ENCODE measurements at regions not wholly inside any gene's neighbourhood (a gene's known extent, or its start where the extent isn't known, plus 50 kb on each side); places are given as distances from the start of the nearest gene placed in this dataset.

DNA sequence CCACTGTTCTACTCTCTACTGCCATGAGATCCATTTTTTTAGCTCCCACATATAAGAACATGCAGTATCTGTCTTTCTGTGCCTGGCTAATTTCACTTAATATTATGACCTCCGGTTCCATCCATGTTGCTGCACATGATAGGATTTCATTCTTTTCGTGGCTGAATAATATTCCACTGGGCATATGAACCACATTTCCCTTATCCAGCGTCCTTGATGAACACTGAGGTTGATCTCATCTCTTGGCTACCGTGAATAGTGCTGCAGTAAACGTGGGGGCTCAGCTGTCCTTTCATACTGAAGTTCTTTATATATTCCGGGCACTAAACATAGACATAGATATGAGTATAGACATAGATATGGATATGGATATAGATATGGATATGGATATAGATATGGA lies 109.3 kb upstream of the TNRC6C start:
- no peak for DNase-seq

DNA sequence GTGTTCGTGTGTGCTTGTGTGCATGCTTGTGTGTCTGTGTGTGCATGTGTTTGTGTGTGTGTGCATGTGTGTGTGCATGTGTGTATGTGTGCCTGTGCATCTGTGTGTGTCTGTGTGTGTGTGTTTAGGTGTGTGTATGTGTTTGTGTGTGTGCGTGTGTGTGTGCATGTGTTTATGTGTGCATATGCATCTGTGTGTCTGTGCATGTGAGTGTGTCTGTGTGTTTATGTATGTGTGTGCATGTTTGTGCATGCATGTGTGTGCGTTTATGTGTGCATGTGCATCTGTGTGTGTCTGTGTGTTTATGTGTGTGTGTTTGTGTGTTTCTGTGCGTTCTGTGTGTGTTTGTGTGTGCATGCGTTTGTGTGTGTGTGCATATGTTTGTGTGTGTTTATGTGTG lies 106.6 kb upstream of the TNRC6C start:
- DNase-seq = no peak

DNA sequence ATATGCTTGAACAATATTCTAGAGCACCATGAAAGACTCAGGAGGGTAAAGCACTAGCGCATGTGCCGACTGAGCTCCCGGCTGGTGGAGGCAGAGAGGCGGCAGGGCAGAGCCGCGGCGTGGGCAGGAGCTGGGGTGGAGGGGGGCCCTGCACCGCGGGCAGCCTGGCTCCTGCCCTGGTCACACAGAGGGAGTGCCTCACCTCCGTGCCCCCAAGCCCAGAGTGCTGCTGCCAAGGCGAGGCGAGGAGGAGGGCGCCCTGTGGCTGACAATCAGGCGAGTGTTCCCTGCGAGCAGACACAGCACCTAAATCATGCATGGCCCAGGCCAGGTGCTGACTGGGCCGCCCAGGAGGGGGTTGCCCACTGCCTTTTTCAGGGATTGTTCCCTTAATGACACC lies 105.8 kb upstream of the TNRC6C start:
- DNase-seq = no peak

DNA sequence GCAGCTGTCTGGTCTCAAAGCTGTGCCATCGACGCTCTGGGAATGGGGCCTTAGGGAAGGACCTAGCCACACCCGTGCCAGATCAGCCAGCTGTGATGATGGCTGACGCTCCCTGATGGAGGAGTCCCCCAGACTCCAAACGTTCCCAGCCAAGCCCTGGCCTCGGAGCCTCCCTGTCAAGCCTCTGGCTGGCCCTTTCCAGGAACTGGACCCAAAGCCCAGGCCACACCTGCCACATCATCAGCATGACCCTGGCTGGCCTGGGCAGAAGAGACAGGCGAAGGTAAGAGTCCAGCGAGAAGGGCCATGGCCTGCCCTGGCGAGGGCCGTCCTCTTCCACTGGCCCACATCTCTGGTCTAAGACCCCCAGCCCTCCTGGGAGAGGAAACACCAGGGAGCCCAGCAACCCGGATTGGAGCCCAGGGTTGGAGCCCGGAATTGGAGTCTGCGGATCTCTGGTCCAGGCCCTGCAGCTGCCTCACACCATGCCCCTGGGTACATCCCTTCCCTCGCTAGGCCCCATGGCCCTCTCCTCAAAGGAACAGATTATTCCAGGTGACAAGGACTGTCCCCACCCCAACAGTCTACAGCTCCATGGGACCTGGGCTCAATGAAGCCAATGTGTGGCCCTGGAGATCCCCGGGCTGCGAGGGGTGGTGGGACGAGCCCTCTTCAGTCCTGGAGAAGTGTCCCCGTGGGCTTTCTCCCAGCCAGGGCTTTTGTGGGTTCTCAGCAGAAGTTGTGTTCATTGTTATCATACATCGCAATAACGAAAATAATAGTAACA lies 105.1 kb upstream of the TNRC6C start:
- DNase-seq = no peak

DNA sequence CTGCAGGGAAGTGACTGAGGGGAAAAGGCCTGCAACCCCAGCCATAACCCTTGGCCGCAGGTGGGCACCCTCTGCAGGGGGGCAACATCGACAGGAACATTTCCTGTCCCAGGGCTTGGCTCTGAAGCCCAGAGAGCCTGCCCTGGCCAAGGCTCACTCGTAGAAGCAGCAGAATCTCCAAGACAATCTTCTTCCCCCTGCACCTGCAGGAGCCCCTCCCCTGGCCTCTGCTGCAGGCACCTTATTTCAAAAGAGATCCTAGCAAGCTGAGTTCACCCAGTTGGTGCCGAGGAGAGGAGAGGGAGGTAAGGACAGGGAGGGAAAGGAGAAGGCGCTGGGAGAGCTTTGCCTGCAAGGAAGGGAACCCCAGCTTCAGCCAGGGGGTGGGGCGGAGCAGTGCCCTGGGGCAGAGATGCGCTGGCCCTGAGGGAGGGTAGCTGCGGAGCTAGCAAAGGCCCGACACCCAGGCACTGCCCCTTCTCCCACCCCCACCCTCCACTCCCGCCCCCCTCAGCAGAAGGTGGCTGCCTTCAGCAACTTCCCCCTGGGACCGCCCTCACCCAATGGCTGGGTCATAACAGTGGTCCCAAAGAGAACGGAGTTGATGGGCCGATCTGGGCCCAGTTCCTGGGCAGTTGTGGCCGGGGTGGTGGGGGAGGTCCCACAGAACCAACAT lies 104.3 kb upstream of the TNRC6C start:
- DNase-seq = no peak

DNA sequence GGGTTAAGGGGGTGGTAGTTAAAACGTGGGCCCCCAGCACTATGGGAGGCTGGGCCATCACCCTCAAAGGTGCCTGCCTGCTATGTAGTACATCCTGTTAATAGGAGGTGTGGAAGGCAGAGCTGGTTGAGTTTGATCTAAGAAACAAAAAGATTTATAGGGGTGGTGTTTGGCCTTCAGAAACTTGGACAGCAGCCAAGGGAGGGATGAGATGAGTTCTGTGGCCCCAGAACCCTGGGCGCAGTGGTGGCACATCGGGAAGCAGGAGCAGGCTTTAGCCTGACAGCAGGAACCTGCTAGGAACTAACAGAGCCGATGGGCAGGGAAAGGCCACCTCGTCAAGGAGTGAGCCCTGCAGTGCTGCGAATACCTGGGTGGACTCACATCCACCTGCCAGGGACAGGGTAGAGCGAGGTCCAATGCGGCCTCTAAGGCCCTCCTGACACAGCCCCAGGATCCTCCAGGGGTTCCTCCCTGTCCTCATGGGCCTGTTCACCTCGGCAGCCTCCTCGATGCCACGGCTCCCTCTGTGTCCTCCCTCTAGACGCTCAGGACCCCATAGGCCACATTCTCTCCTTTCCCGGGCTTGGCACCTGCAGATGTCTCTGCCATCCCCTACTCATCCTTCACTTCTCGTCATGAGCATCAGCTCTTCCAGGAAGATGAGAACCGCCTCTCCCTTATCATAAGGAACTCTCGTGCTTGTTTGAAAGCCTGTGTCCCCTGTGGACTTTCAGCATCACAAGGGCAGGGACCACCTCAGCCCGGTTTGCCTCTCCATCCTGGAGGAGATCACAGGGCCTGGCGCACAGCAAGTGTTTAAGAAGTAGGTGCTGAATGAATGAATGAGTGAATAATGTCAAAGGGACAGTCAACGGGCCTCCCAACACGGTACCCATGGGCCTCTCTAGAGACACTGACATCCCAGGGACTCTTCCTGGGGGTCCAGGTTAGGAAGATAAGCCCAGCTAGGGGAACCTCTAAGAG lies 103.5 kb upstream of the TNRC6C start:
- no peak for DNase-seq

DNA sequence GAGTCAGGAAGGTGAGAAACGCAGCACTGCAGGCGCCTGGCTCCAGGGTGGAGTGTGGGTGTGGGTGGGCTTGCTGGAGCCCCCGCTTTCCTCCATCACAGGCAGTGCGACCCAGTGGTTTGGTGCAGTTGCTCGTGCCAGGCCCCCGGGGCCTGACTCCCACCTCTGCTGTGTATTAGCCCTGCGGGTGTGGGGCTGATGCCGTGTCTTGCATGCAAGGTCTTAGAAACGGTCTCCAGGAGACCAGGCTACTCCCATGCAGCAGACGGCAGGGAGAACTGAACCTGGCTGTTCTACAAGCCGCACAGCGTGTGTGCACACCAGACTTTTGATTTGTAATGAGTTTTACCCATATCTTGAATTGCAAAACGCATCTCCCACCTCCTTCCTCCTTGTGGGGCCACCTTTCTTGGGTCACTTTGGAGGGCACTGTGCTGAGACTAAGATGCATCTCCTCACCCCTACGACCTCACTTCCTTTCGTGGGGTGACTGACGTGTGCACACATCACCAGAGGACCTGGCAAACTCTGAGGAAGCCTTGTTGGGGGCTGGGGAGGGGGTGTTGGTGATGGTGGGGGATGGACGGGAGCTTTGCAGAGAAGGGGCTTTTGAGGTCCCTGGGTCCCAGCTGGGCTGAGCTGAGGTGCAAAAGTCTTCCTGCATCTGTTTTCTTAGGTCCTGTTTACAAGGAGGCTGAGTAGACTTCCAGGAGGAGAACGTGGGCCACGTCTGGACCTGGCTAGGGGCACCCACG lies 101.8 kb upstream of the TNRC6C start:
- no peak for DNase-seq

DNA sequence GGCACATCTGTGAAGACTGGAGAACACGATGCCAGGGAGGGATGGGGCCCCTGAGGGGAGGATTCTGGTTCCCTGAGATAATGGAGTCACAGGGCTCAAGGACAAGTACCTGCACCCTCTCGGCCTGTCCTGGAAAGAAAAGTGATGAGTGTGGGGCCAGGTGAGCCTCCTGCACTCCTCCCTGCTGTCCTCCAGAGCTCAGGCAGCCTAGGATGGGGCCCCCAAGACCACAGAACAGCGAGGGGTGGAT lies 101.3 kb upstream of the TNRC6C start:
- no peak for DNase-seq

DNA sequence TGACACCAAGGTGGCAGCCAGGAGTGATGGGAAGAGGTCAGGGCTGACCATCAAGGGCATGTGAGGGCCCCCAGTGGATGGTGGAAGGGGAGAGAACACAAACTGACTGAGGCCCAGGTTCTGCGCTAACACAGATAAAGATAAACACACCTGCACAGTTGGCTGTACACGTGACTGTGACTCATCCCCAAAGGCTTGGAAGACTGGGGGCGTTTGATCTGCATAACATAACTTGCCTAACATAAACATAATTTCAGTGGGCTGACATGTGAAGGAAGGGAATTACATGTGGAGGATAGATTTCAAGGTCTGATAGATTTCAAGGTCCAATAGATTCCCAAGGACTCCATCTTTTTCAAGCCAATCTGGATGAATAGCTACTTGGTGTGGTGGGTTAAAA lies 100.9 kb upstream of the TNRC6C start:
- DNase-seq = no peak

DNA sequence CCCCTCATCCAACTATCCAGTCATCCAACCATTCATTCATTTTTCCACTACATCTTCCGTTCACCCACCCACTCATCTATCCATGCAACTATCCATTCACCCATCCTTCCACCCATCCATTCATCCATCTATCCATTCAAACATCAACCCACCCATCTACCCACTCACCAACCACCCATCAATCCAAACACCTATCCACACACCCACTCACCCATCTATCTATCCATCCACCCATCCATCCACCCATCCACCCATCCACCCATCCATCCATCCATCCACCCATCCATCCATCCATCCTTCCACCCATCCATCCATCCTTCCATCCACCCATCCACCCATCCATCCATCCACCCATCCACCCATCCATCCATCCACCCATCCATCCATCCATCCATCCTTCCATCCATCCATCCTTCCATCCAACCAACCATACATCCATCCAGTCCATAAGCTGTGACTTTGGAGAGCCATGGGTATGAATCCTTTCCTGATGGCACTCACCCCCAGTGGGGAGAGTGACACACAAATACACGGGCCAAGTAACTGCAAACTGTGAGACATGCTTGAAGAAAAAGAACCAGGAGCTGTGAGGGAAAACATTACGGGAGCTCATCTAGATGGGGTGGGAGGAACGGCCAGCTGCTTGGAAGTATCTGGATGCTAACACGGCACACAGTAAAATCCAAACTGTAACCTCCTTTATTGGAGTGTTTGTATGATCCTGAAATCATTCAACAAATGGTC lies 100.0 kb upstream of the TNRC6C start:
- DNase-seq = no peak

DNA sequence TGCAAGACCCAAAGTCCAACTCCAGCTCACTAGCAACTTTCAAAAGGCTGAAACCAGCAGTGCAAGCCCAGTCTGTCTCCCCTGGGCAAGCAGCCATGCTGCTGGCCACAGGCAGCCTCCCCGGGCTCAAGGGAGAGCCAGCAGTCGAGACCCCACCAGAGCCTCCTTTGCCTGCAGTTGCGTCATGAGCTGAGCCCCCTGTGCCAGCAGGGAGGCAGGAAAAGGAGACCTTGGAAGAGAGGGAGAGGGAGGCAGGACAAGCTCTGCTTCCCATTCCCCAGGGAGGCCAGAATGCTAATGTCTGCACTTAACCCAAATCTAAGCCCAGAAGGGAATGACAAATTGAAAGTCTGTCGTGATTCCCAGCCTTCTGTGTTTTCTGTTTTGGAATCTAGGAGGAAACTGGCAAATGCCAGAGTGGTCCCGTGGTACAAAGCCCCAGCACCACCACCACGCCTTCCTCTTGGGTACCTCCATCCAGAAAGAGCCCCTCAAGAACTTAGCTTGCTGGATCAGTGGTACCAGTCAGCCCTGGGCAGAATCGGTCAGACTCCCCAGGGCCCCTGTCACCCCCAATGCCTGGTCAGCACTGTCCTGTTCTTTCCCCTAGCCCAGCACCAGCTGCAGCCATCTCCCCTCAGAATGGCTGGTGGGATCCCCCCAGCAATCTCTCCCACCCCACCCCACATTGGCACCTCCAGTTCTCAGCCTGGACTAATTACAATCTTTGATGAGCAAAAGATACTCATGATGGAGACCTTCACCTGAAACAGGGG lies 99.3 kb upstream of the TNRC6C start:
- no peak for DNase-seq

DNA sequence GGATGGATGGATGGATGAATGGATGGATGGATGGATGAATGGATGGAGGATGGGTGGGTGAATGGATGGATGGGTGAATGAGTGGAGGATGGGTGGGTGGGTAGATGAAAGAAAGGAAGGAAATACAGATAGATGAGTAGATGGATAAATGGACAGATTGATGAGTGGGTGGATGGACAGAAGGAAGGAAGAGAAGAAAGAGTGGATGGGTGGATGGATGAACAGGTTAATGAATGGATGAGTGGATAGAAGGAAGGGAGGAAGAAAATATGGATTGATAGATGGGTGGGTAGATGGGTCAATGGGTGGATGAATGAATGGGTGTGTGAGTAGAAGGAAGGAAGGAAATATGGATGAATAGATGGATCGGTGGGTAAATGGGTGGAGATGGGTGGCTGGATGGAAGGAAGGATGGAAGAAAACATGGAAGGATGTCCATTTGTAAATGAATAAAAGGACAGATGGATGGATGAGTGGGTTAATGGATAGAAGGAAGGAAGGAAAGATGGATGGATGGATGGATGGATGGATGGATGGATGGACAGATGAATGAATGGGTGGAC lies 97.3 kb upstream of the TNRC6C start:
- DNase-seq = no peak

DNA sequence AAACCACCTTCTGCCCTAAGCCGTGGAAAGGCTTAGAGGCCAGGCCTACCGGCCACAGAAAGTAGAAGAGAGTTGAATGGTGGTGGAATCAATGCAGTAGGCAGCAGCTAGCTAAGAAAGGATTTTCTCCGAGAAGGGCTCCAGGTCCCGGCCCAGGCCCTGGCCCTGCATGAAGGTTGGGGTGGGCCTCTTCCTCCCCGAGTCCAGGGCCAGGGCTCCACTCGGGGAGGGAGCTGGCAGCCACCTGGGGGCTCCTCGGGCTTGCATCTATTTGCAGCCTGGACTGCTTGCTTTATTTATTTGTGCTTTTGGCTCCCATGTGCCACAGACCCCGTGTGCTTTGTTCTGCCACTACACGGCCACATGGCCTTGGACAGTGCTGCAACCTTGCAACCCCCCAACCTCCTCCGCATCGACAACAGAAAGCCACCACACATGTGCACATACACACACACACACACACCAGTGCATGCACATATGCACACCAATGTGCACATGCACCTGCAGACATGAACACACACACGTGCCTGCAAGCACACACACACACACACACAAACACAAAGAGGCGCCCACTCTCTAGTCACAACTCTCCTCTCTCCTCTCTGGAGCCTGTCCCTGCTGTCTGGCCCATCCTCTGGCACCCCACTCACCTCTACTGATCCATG lies 96.4 kb upstream of the TNRC6C start:
- no peak for DNase-seq

DNA sequence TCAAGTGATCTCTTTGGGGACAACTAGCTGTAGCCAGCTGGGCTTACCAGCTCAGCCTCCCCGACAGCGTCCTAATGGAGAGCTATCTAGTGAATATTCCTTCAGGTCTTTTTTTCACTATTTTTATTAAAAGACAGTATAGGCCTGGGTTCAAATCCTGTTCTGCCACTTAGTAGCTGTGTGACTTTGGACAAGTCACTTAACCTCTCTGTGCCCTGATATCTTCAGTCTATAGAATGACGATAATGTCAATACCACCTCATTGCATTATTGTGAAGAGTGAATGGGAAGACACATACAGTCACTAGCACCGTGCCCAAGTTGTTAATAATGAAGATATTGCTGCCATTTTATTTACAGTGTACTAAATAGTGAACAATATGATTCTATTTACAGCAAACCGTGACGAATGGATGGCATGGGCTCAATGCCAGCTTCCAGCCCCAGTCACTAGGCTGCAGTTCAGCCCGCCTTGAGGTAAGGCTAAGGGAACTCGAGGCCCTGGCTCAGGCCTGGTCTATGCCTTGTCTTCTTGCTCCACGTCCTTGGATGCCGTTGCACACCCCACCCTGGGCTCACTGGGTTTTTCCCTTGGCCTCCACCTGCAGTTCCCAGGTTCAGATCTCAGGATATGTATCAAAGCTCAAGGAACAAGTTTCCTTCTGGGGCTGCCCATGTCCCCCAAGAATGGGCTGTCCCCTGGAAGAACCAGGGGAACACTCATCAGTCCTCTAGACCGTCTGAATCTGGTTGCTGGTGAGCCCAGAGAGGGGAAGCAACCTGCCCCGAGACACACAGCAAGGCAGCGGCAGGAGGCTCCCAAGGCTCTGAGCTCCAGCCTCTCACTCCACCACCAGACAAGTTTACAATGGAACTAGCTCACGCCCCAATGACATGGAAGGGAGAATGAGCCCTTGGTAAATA lies 95.4 kb upstream of the TNRC6C start:
- DNase-seq = no peak

DNA sequence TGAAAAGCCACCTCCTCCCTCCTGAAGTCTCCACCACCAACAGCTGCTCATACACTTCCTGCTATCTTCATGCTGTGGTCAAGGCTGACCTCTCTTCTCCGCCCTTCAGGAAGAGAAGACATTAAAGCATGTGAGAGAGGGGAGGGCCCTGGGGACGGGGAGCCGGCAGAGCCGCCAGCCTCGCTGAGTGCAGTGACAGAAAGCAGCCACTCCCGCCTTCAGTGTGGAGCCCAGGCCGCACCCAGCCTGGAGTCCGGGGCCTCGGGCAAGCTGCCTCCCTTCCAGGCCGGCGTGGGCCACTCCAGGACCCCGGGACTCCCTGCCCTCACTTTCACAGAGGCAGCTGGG lies 94.7 kb upstream of the TNRC6C start:
- no peak for DNase-seq

DNA sequence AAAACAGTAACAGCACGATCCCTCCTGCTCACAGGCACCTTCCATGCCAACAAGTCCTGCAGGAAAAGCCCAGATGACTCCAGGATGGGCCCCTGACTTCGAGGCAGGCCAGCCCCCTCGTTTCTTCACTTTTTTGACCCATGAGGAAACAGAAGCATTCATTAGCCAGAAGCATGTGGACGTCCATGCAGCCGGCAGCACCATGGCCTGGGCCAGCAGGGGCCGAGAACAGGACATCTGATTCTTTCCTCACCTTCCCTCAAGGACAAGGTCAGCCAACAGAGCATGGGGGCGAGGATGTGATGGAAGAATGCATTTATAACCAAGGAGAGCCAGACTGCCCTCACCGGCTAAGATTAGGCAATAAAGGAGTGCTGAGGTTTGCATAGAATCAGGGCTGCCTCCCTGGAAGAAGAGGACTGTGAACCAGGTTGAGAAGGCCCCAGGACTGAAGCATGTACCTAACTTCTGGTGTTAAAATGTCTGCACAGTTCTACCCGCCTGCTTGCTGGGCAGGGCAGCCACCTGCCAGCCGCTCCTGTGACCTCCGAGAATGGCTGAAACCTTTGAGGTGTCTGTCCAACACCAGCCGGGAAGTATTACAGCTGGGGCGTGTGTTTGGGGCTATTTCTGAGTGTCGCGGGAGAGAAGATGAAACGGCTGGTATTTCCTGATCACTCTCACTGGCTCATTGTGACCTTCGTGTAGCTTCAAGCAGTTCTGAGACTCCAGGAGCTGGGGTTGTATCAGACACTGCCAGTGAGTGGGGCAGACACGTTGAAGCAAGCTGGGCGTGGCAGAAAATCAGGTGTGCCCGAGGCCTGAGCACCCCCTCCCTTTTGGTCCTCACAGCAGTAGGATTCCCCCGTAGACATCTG lies 94.0 kb upstream of the TNRC6C start:
- no peak for DNase-seq

DNA sequence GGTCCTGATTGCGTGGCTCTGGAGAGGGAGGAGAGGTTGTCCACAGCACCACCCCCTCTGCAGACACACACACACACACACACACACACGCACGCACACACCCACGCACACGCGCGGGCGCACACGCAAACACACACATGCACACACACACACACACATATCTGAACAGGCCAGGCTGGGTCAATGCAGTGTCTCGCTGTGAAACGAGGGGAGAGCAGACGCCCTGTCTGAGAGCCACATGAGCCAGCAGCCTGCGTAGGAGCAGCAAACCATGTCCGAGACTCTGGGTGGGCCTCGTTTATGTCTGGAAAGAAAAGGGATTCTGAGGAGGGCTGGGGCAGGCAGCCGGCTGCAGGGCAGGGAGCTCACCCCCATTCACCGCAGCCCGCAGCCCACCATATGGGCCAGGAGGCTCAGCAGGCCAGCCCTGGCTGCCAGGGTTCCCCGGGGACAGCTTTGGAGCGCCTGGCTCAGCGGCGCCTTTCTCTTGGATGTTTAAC lies 93.3 kb upstream of the TNRC6C start:
- DNase-seq = no peak

DNA sequence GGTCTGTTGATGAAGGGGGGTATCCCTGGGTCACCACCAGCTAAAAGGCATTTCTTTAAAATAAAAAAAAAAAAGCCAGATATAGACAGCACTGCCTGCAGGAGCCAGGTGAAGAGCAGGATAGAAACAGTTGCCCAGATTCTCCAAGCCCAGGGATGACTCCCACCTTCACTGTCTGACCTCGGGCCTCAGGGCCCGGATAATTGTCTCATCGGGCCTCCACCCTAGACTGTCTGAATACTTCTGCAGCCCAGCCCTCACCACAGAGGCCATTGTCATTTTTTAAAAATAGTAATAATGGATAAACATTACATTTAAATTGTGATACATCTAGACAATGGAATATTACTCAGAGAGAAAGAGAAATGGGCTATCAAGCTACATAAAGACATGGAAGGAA lies 92.8 kb upstream of the TNRC6C start:
- no peak for DNase-seq
